KG1 (cell line): ENCODE measurements at regions not wholly inside any gene's neighbourhood (a gene's known extent, or its start where the extent isn't known, plus 50 kb on each side); places are given as distances from the start of the nearest gene placed in this dataset.
"Not testable (repeated sequence)": the region's sequence is repeated elsewhere in the genome, so short reads cannot be mapped to it uniquely, and the experiment has no call there.

Experiments
- DNase-seq: peaks from one replicate; lab custom pipeline; 2025; lab: John Stamatoyannopoulos, UW

GRCh38 chrX:92298067-92298466 is 518.9 kb downstream of the PCDH11X start:
- not testable (repeated sequence) for DNase-seq

- DNase-seq = not testable (repeated sequence)
Measured at GRCh38 chrX:92333194-92333593, 554.0 kb downstream of the PCDH11X start.

- not testable (repeated sequence) for DNase-seq
Measured at GRCh38 chrX:92351065-92351464, 571.9 kb downstream of the PCDH11X start.

GRCh38 chrX:92351511-92351910 is 572.3 kb downstream of the PCDH11X start:
- no peak for DNase-seq
